Cardiac fibroblast (primary cell): ENCODE measurements at regions not wholly inside any gene's neighbourhood (a gene's known extent, or its start where the extent isn't known, plus 50 kb on each side); places are given as distances from the start of the nearest gene placed in this dataset.

Experiments used
- DNase-seq, 2 donors: peaks; one replicate each; pipeline versions ENCODE4 v3.0.0 to v3.0.0-alpha.2; 2010; ENCODE audit warnings: low read depth in 2 of 2
- H3K4me3 ChIP-seq, 2 donors: replicated peaks in 1 of 2; 1 replicate in 1 of 2; 2 replicates in 1 of 2; pipeline ENCODE4 v1.5.1; 2011; ENCODE audit warnings: low read depth in 2 of 2, low read length in 2 of 2, mild to moderate bottlenecking in 2 of 2, moderate library complexity in 1 of 2
- CTCF ChIP-seq: IDR thresholded peaks from one replicate; pipeline ENCODE4 v1.5.1; 2011; ENCODE audit warnings: low read depth, mild to moderate bottlenecking, low read length, inconsistent platforms

- peak; percentile 21 for DNase-seq
- no peak overlapping the region for H3K4me3 ChIP-seq
- no peak for TF ChIP-seq CTCF
Measured at GRCh38 chr15:58260205-58260724, 122.1 kb downstream of the AQP9 start.

- H3K4me3 ChIP-seq, result no peak overlapping the region
- no peak for TF ChIP-seq CTCF
- DNase-seq, result peak; percentile 30 to 37
Measured at GRCh38 chr15:58260725-58261267, 122.6 kb downstream of the AQP9 start.

- H3K4me3 ChIP-seq, result no peak overlapping the region
- no peak for TF ChIP-seq CTCF
- no peak for DNase-seq
Measured at GRCh38 chr15:58261368-58261767, 123.2 kb downstream of the AQP9 start.

GRCh38 chr15:58264053-58264971 is 126.1 kb downstream of the AQP9 start:
- TF ChIP-seq CTCF, result no peak
- no peak overlapping the region for H3K4me3 ChIP-seq
- DNase-seq, result no peak

GRCh38 chr15:58267051-58267450 is 128.9 kb downstream of the AQP9 start:
- no peak overlapping the region for H3K4me3 ChIP-seq
- DNase-seq, result no peak
- no peak for TF ChIP-seq CTCF

- TF ChIP-seq CTCF, result no peak
- DNase-seq, result no peak
- H3K4me3 ChIP-seq, result no peak overlapping the region
Measured at GRCh38 chr15:58268746-58269267, 130.6 kb downstream of the AQP9 start.
